Cardiac muscle cell (in vitro differentiated cells and primary cell): ENCODE measurements at regions not wholly inside any gene's neighbourhood (a gene's known extent, or its start where the extent isn't known, plus 50 kb on each side); places are given as distances from the start of the nearest gene placed in this dataset.

Experiments
- DNase-seq, 2 donors: peaks; one replicate each; pipeline versions ENCODE4 v3.0.0 to v3.0.0-alpha.2; 2010 to 2017; ENCODE audit warnings: low read depth in 1 of 2, low spot score in 1 of 2
- H3K27ac ChIP-seq: fragments of 200-600 bp; sonication (generic); 2 replicates; pipeline ENCODE4 v1.5.1; 2016
- H3K27me3 ChIP-seq: fragments of 200-600 bp; sonication (generic); 2 replicates; pipeline ENCODE4 v1.6.0; 2016; ENCODE audit warnings: control low read depth
- H3K36me3 ChIP-seq: fragments of 200-600 bp; sonication (generic); 2 replicates; pipeline ENCODE4 v1.5.1; 2016; ENCODE audit warnings: control low read depth
- H3K4me1 ChIP-seq: fragments of 200-600 bp; sonication (generic); 2 replicates; pipeline ENCODE4 v1.8.1; 2017; ENCODE audit warnings: low read depth, mild to moderate bottlenecking, mixed run types
- H3K4me3 ChIP-seq: fragments of 200-600 bp; sonication (generic); 2 replicates; pipeline ENCODE4 v1.5.1; 2016; ENCODE audit warnings: mild to moderate bottlenecking
- H3K9me3 ChIP-seq: fragments of 200-600 bp; sonication (generic); 2 replicates; pipeline ENCODE4 v1.5.1; 2017; ENCODE audit warnings: low read depth, mild to moderate bottlenecking, control low read depth
- TF ChIP-seq, protein P1 (sequence below): IDR thresholded peaks from 2 replicates; pipeline ENCODE4 v1.5.1; 2012; ENCODE audit warnings: low read depth, mild to moderate bottlenecking, low read length

- TF ChIP-seq, protein P1, sequence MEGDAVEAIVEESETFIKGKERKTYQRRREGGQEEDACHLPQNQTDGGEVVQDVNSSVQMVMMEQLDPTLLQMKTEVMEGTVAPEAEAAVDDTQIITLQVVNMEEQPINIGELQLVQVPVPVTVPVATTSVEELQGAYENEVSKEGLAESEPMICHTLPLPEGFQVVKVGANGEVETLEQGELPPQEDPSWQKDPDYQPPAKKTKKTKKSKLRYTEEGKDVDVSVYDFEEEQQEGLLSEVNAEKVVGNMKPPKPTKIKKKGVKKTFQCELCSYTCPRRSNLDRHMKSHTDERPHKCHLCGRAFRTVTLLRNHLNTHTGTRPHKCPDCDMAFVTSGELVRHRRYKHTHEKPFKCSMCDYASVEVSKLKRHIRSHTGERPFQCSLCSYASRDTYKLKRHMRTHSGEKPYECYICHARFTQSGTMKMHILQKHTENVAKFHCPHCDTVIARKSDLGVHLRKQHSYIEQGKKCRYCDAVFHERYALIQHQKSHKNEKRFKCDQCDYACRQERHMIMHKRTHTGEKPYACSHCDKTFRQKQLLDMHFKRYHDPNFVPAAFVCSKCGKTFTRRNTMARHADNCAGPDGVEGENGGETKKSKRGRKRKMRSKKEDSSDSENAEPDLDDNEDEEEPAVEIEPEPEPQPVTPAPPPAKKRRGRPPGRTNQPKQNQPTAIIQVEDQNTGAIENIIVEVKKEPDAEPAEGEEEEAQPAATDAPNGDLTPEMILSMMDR: no peak
- Histone ChIP-seq H3K4me1 (no peaks in the 10 kb centered on the region), H3K36me3 (no peaks in the 10 kb centered on the region), H3K4me3 (no peak overlapping the region), H3K9me3 (no peaks in the 10 kb centered on the region), H3K27ac (no peak overlapping the region), H3K27me3 (no peaks in the 10 kb centered on the region)
- no peak for DNase-seq
These were observed 123.9 kb downstream of the SHOX2 start for GRCh38 chr3:157982359-157982758.

DNA sequence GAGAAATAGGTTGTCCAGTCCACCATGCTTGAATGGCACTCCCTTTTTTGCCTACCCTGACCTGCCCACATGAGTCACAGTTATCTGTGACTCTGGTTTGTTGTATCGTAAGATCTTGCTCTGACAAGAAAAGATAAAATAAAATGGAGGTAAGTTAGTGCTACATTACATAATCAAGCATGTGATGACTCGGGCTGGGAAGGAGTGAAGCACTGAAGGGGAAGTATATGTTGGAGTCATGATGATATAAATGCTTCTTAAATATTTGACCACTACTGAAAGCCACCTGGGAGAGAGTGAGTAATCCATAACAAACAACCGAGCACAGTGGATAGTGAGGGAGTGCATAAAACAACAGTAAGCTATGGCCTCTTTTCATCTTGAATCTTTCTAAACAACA, 124.4 kb downstream of the SHOX2 start:
- DNase-seq: no peak
- Histone ChIP-seq H3K27me3 (no peaks in the 10 kb centered on the region), H3K4me1 (no peaks in the 10 kb centered on the region), H3K27ac (no peak overlapping the region), H3K9me3 (no peaks in the 10 kb centered on the region), H3K36me3 (no peaks in the 10 kb centered on the region), H3K4me3 (no peak overlapping the region)
- TF ChIP-seq, protein P1: no peak

GRCh38 chr3:157979022-157979421, 127.2 kb downstream of the SHOX2 start:
- no peak overlapping the region for H3K27ac ChIP-seq
- H3K36me3 ChIP-seq: no peaks in the 10 kb centered on the region
- no peaks in the 10 kb centered on the region for H3K27me3 ChIP-seq
- H3K9me3 ChIP-seq: no peaks in the 10 kb centered on the region
- TF ChIP-seq, protein P1: no peak
- H3K4me3 ChIP-seq: no peak overlapping the region
- no peak for DNase-seq
- H3K4me1 ChIP-seq: no peaks in the 10 kb centered on the region

DNA sequence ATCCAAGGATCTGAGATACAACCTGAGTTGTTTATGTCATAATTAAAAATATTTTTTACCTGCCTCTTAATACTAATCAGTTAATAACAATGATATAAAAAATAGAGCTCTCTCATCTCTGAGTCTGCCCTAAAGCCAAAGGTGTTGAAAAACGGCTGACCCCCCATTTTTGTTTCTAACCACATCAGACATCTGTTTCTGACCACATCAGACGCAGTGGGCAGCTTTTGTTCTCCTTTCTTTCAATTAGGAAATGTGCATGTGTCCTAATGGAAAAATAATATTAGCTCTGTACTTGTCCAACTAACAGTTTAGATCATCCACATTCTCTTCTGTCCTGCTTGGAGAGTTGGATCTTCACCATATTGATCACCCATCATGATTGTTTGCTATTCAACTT, 144.6 kb downstream of the SHOX2 start:
- no peak for DNase-seq
- Histone ChIP-seq H3K9me3 (no peaks in the 10 kb centered on the region), H3K27ac (no peak overlapping the region), H3K4me3 (no peak overlapping the region), H3K27me3 (no peaks in the 10 kb centered on the region), H3K4me1 (no peaks in the 10 kb centered on the region), H3K36me3 (no peaks in the 10 kb centered on the region)
- TF ChIP-seq, protein P1: no peak

DNA sequence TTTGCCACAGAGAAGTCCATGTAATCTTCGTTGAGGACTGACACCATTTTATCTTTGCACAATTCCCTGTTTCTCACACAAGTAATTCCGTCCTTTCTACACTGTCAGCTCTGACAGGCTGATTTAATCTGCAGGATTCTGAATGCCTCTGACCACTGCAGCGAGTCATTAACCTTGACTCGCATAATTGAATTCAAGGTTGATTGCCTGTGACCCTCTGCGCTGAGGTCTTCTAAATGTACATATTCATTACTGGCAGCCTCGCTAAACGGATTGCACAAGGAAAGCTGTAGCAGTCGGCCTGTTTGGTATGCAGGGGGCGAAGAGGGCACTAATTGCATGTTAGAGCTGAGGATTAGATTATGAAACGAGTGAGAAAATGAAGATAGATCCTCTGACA, 147.8 kb downstream of the SHOX2 start:
- H3K27me3 ChIP-seq: no peaks in the 10 kb centered on the region
- TF ChIP-seq, protein P1: no peak
- H3K36me3 ChIP-seq: no peaks in the 10 kb centered on the region
- no peak overlapping the region for H3K4me3 ChIP-seq
- no peaks in the 10 kb centered on the region for H3K9me3 ChIP-seq
- no peaks in the 10 kb centered on the region for H3K4me1 ChIP-seq
- DNase-seq: peak in 1 of 2 donors; percentile 3
- H3K27ac ChIP-seq: no peak overlapping the region

- no peak for DNase-seq
- TF ChIP-seq, protein P1: no peak
- H3K36me3 ChIP-seq: no peaks in the 10 kb centered on the region
- no peak overlapping the region for H3K27ac ChIP-seq
- no peak overlapping the region for H3K4me3 ChIP-seq
- no peaks in the 10 kb centered on the region for H3K4me1 ChIP-seq
- no peaks in the 10 kb centered on the region for H3K9me3 ChIP-seq
- no peaks in the 10 kb centered on the region for H3K27me3 ChIP-seq
These were observed 149.4 kb downstream of the SHOX2 start for GRCh38 chr3:157956850-157957249.
